ELR (cell line): ENCODE measurements at regions not wholly inside any gene's neighbourhood (a gene's known extent, or its start where the extent isn't known, plus 50 kb on each side); places are given as distances from the start of the nearest gene placed in this dataset.

Experiments
- DNase-seq: peaks from one replicate; pipeline ENCODE4 v3.0.0-alpha.2; 2015; ENCODE audit warnings: low read depth

GRCh38 chr19:31160336-31160926 lies 188.8 kb downstream of the TSHZ3 start:
- DNase-seq: no peak

DNA sequence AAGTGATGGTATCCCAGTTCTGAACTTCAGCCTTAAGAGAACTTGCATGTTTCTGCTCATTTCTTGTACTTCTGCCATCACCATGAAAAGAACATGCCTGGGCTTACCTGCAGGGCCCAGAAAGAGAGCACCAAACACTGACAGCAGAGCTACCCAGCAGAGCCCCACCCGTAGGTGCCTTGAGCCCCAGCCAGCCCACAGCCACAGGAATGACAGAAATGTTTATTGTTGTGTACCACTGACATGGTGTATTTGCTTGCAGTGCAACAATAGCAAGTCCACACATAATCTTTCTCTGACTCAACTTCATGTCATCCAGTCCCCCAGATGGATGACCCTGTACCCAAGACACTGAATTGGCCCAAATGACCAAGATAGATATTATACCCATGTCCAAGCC lies 195.2 kb downstream of the TSHZ3 start:
- DNase-seq: peak; percentile 72

GRCh38 chr19:31152906-31153305 lies 196.3 kb downstream of the TSHZ3 start:
- peak; percentile 22 for DNase-seq

- DNase-seq: no peak
Observed at GRCh38 chr19:31149441-31149941, 199.7 kb downstream of the TSHZ3 start.

DNA sequence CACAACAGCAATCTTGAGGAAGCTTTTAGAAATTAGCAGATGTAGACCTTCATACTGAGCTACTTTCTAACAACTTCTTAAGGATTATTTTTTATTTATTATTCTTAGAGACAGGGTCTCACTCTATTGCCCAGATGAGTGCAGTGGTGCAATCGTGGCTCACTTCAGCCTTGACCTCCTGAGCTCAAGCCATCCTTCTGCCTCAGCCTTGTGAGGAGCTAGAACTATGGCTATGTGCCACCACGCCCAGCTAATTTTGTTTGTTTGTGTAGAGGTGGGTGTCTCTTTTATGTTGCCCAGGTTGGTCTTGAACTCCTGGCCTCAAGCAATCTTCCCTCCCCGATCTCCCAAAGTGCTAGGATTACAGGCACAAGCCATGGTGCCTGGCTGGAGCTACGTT lies 200.6 kb downstream of the TSHZ3 start:
- DNase-seq: no peak

DNA sequence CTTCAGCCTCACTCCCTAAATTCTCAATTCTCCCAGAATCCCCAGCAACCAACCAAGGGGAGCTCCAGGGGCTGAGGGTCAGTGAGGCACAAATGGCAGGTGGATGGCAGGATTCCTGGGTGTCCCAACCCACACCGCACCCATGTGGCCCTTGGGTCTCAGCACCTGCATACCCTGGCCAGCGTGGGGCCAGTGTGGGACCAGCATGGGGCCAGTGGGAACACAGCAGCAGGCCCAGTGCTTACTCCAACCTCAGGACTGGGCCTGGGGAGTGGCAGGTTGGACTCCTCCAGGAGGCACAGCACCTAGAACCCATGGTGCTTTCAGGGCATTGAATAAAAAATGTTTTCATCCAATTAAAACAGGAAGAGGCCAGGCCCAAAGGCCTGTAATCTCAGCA lies 202.0 kb downstream of the TSHZ3 start:
- no peak for DNase-seq

- DNase-seq: peak; percentile 34
Observed at GRCh38 chr19:31146546-31147183, 202.6 kb downstream of the TSHZ3 start.

DNA sequence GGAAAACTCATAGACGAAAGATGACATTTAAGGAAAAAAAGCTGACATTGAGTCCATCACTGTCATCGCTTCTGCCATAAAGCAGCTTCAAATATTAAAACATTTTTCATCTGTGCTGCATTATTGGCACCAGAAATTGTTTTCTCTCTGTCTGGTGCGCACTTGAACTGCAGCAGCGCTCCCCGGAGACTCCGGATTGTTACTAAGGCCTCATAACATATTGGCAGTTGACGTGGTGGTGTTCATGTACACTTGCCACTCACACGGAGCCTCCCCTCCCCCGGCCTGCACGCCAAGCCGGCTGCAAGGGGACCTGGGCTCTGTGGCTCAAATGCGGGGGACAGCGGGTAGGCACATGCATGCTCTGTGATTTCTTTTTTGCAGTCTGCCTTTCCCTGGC lies 203.2 kb downstream of the TSHZ3 start:
- DNase-seq: no peak

- no peak for DNase-seq
Observed at GRCh38 chr19:31145007-31145406, 204.2 kb downstream of the TSHZ3 start.

GRCh38 chr19:31144075-31144870 lies 205.0 kb downstream of the TSHZ3 start:
- DNase-seq: no peak

- no peak for DNase-seq
Observed at GRCh38 chr19:31141301-31141700, 207.9 kb downstream of the TSHZ3 start.

DNA sequence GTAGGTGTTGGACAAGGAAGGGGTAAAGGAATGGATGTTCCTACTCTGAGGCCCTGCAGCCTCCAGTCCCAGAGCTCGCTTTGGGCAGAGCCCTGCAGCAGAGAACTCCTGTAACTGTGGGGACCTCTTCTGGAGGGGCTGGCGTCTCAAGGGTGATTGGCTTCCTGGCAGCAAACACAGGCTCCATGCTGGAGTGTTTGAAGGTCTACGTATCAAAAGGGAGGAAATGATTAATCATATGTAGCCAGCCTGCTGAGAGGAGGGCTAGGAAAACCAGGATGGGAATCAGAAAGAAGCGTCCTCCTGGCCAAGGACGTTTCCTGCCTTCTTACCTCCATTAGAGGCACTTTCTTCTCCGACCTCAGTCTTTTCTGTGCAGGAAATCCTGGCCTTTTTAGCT lies 208.5 kb downstream of the TSHZ3 start:
- DNase-seq: peak; percentile 89

GRCh38 chr19:31139871-31140505 lies 209.2 kb downstream of the TSHZ3 start:
- peak; percentile 92 for DNase-seq

- DNase-seq: no peak
Observed at GRCh38 chr19:31138077-31138476, 211.2 kb downstream of the TSHZ3 start.

DNA sequence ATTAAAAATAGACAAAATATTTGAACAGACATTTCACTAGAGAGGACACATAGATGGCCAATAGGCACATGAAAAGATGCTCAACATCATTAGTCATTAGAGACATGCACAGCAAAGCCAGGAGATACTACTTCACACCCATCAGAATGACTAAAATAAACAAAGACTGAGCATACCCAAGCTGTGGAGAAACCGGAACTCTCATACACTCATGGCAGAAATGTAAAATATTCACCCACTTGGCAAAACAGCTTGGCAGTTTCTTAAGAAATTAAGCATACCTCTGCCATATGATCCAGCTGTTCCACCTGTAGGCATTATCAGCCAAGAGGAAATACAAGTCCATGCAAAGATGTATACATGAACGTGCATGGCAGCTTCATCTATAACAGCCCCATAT lies 213.4 kb downstream of the TSHZ3 start:
- DNase-seq: peak; percentile 71

- no peak for DNase-seq
Observed at GRCh38 chr19:31132753-31133110, 216.5 kb downstream of the TSHZ3 start.

DNA sequence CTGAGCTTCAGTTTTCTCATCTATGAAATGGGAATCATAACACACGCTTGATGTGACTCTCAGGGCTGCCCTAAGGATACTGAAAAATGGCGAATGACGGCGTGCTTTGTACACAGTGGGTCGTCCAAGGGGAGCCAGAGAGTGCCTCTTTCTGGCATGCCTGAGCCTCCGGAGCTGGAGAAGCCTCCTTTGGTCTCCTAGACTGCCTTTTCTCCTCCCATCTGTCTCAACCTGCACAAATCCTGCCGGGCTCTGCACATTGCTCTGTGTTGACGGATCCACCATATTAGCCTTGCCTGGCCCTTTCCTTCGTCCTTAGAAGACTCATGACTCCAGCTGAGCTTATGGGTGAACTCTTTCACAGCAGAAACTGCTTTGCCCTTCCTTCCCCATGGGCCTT lies 220.9 kb downstream of the TSHZ3 start:
- no peak for DNase-seq

DNA sequence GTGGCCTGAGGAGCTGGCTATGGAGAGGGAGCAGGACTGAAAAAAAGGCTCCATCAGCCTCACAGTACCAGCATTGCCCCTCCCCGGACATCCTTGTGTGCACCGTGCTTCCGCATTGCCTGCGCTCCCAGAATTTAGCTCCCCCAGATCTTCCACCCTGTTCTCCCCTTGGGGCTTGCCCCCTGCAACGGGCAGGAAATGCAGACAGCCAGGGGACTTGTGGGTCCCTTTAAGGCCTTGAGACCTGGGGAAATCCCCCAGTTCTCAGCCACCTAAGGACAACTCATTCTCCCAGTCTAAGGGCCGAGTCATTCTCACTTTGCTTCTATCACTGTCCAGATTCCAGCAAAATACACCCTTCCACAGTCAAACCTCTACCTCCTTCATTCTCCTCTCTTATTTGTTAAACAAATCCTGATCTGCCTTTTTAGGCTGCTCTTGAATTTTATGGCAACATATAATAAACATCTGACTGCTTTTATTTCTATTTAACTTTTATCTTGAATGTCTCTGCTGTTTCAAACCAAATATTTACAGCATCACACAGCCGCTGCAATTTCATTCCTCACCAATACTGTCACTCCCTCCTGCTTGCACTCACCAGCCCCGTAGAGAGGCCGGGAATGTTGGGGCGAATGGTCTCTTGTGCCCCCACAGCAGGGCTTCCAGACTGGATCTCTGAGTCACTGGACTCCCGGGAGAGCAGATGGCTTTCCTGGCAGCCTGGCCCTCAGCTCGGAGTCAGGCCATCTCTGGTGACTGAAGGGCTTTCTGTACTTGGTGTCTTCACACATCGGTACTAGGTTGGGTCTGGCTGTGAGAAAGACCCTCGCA lies 221.9 kb downstream of the TSHZ3 start:
- DNase-seq: peak; percentile 94

DNA sequence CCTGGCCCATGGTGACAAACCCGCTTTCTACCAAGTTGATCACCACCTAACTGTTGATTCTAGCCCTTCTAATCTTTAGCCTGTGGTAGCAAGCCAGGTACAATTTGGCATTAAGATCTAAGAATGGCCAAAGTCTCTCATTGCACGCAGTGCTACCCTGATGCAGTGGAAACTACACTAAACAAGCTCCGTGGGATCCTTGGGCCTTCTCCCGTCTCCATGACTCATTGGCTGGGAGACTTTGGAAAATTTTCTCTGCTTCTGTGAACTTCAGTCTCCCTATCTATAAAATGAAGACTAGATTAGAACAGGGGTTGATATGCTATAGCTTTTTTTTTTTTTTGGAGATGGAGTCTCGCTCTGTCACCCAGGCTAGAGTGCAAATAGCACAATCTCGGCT lies 223.0 kb downstream of the TSHZ3 start:
- no peak for DNase-seq

DNA sequence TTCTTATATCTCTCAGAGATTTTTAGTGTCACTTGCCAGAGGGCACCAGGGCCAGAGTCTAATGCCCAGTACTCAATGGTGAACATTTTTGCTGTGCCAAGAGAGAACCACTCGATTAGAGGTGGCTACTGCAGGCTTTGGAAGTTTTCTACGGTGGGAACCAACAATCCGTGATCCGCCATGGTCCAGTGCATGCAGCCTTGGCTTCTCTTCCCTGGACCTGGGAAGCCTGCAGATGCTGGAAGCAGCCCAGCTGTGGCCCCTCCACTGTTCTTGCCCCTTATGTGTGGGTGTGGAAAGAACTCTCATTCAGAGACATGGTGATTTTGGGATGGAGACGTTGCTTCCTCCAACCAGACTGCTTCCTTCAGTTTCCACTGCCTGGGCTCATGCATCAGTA lies 224.2 kb downstream of the TSHZ3 start:
- DNase-seq: no peak

DNA sequence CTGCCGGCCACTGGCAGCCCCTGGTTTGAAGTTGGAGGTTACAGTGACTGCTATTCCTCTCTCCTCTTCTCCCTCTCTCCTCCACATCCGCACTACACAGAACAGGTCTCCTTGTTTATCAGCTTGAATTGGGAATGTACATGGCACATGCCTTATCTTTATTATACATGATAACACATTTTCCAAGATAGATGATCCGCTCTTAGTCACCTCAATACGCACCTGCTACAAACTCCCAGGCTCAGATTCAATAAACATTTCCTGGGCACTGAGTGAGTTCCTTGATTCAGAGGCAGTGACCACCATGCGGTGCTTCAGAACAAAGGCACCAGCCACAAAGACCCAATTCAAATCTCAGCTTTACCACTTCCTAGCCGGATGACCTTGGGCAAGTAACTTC lies 227.7 kb downstream of the TSHZ3 start:
- no peak for DNase-seq

DNA sequence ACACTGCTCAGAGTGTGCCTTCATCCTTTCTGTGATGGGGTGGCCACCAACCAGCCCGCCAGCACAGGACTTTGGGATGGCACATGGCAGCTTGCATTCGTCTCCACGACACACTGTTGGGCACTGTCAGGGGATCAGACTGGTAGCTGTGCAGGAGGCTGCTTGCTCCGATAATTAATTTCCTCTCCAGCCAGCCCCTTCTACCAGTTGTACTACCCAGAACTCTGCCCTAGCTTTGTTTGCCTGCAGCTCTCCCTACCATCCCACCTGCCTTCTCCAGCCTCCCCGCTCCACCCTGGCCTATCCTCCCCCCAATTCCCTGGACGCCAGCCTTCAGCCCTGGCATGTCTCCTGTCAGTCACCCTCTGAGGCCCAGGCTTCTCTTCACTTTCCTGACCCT lies 228.3 kb downstream of the TSHZ3 start:
- no peak for DNase-seq
